Omental fat pad (tissue), 3 donors: ENCODE measurements at regions not wholly inside any gene's neighbourhood (a gene's known extent, or its start where the extent isn't known, plus 50 kb on each side); places are given as distances from the start of the nearest gene placed in this dataset.

ENCODE experiments used
- ATAC-seq: fragments of 150-250 bp; one replicate; pipeline ENCODE4 v1.9.1; 2016; ENCODE audit warnings: mild to moderate bottlenecking, moderate library complexity; ENCODE audit not compliant: low FRiP score
- DNase-seq: peaks from one replicate; pipeline ENCODE4 v3.0.0-alpha.2; 2019; ENCODE audit warnings: low spot score
- CTCF ChIP-seq, 3 donors: fragments of 450-650 bp; IDR thresholded peaks; one replicate each; pipeline ENCODE4 v1.5.1; 2016 to 2017; ENCODE audit warnings: antibody characterized with exemption in 3 of 3, mild to moderate bottlenecking in 3 of 3, moderate library complexity in 2 of 3

GRCh38 chr14:28141662-28142061, 624.9 kb upstream of the FOXG1 start:
- ATAC-seq (no peak), DNase-seq (no peak)
- no peak for TF ChIP-seq CTCF (IDR thresholded peaks at IDR 0.05)

GRCh38 chr14:28142400-28143015, 624.1 kb upstream of the FOXG1 start:
- no peak for DNase-seq
- TF ChIP-seq CTCF (IDR thresholded peaks at IDR 0.05) = no peak
- ATAC-seq = no peak

GRCh38 chr14:28143316-28143715, 623.3 kb upstream of the FOXG1 start:
- no peak for TF ChIP-seq CTCF (IDR thresholded peaks at IDR 0.05)
- no peak for DNase-seq

GRCh38 chr14:28151926-28152325, 614.7 kb upstream of the FOXG1 start:
- no peak for ATAC-seq
- no peak for TF ChIP-seq CTCF (IDR thresholded peaks at IDR 0.05)
- DNase-seq = no peak

More at GRCh38 chr14:28143316-28143715, 623.3 kb upstream of the FOXG1 start:
- no peak for ATAC-seq

- TF ChIP-seq CTCF (IDR thresholded peaks at IDR 0.05) = no peak
- DNase-seq (no peak), ATAC-seq (no peak)
These were observed 614.0 kb upstream of the FOXG1 start for GRCh38 chr14:28152453-28153044.

GRCh38 chr14:28157289-28157869, 609.2 kb upstream of the FOXG1 start:
- ATAC-seq (no peak), DNase-seq (no peak)
- no peak for TF ChIP-seq CTCF (IDR thresholded peaks at IDR 0.05)
